ENCODE measurements at regions not wholly inside any gene's neighbourhood (a gene's known extent, or its start where the extent isn't known, plus 50 kb on each side); places are given as distances from the start of the nearest gene placed in this dataset.

DNA sequence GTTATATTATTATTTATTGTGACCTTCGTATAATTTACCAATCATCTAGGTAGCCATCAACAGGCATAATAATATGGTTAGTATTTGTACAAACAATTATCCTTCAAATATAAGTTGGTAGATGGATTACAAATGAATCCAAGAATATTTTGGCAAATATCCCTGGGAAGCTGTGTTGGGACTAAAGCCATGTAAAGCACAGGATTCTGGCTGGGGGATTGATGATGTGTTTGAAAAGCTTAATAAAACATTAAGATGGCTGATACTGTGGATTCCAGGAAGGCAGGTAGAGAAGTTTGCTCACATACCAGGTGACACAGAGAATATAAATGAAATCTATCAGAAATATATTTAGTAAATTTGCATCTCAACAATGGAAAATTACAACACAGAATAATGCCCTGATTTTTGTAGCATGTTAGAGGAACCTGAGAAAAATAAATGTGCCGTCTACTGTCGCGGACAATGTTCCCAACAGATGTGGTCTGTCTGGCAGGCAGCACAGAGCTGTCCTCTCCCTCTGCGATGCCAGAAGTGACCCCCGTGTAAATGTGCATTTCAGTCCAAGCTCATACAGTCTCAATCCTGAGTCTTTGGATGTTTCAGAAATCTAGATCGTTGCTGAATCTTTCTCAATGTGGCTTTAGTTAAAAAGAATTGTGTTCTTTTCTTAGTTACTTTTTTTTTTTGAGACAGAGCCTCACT, 125.0 kb downstream of the TEX36 start:
- DNase-seq, result no peak
- WGBS, 3 donors, result 35 to 52% (median 51%) methylated on average over 7 of the region's 7 CpGs
- H3K9me3 ChIP-seq, result peaks cover 0 to under 1% of the 10 kb centered on the region in 2 donors
- no peak overlapping the region for H3K27ac ChIP-seq
- H3K36me3 ChIP-seq, result no peaks in the 10 kb centered on the region
- H3K4me1 ChIP-seq (ENCODE audit: insufficient read depth), result no peaks in the 10 kb centered on the region
- no peak overlapping the region for H3K4me3 ChIP-seq
- no peak for TF ChIP-seq EP300 (IDR thresholded peaks at IDR 0.05)
- intact Hi-C loops (cut with DNase I), result no loop called here
- H3K27me3 ChIP-seq, result no peaks in the 10 kb centered on the region

DNA sequence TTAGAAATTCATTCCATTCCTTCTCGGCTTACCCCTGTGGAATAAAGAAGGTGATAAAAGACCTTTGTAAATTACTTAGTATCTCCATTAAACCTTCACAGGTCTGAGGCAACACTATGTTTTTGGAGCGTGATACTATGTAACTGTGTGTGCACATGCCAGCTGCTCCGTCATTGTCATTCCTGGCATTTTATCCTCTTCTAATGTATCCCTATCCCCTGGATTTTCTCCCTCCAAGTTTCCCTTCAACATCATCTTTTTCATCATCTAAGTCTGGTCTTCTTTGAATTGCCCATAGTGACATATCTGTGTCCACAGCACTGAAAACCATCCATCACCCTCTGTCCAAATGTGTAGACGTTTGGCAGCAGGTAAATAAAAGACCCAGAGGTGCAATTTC, 125.7 kb downstream of the TEX36 start:
- Histone ChIP-seq H3K9me3 (peaks cover 0 to 4% of the 10 kb centered on the region in 2 donors), H3K4me1 (ENCODE audit: insufficient read depth) (no peaks in the 10 kb centered on the region), H3K36me3 (no peaks in the 10 kb centered on the region), H3K4me3 (no peak overlapping the region), H3K27me3 (no peaks in the 10 kb centered on the region), H3K27ac (no peak overlapping the region)
- intact Hi-C loops (cut with DNase I), result no loop called here
- 24 to 36% (median 34%) methylated on average over 4 of the region's 4 CpGs for WGBS, 3 donors
- TF ChIP-seq EP300 (IDR thresholded peaks at IDR 0.05) (no peak), POLR2A (IDR thresholded peaks at IDR 0.05) (no peak)
- TF ChIP-seq, protein P1, sequence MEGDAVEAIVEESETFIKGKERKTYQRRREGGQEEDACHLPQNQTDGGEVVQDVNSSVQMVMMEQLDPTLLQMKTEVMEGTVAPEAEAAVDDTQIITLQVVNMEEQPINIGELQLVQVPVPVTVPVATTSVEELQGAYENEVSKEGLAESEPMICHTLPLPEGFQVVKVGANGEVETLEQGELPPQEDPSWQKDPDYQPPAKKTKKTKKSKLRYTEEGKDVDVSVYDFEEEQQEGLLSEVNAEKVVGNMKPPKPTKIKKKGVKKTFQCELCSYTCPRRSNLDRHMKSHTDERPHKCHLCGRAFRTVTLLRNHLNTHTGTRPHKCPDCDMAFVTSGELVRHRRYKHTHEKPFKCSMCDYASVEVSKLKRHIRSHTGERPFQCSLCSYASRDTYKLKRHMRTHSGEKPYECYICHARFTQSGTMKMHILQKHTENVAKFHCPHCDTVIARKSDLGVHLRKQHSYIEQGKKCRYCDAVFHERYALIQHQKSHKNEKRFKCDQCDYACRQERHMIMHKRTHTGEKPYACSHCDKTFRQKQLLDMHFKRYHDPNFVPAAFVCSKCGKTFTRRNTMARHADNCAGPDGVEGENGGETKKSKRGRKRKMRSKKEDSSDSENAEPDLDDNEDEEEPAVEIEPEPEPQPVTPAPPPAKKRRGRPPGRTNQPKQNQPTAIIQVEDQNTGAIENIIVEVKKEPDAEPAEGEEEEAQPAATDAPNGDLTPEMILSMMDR (IDR thresholded peaks at IDR 0.05), result no peak
- DNase-seq, result no peak

DNA sequence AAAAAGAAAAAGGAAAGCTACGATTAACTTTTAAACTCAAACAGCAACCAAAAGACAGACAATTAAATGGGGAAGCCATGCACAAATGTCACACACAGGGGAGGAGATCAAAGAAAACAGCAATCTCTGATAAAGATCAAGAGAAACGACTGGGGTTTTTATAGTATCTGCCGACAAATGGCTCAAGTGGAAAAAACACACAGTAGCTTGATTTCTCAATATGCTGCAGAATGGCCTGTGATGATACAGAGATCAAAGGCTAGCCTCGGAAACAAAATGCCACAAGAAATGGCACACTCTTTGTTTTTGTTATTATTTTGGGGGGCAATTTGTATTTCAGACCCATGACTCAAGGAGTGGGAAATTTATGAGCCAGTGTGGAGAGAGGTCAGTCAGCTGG, 126.1 kb downstream of the TEX36 start:
- intact Hi-C loops (cut with DNase I), result no loop called here
- no peak overlapping the region for H3K4me3 ChIP-seq
- no peaks in the 10 kb centered on the region for H3K27me3 ChIP-seq
- no peaks in the 10 kb centered on the region for H3K4me1 ChIP-seq (ENCODE audit: insufficient read depth)
- peaks cover 0 to 7% of the 10 kb centered on the region in 2 donors for H3K9me3 ChIP-seq
- no peaks in the 10 kb centered on the region for H3K36me3 ChIP-seq
- no peak for DNase-seq
- WGBS, 3 donors, result 23 to 36% (median 27%) methylated on average over 4 of the region's 4 CpGs
- no peak overlapping the region for H3K27ac ChIP-seq
- TF ChIP-seq EP300 (IDR thresholded peaks at IDR 0.05), result no peak
- TF ChIP-seq, protein P1 (IDR thresholded peaks at IDR 0.05), result no peak
- no peak for TF ChIP-seq POLR2A (IDR thresholded peaks at IDR 0.05)

DNA sequence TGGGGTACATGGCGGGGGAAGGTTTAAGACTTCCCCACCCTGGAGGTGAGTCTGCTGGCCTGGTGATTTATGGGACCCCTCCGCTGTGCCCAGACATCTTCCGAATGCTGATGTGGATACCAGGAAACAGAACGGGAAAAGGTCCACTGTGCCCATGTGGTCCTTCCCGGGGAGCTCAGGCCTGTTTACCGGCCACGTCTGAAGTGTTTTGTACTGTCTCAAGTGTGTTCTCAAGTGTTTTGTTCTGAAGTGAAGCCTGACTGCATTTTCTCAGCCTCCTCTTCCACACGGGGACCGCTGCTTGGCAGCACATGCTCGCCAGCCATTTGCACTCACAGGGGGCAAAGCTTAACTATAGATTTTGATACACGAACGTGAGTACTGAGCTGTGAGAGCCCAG, 127.2 kb downstream of the TEX36 start:
- intact Hi-C loops (cut with DNase I), result no loop called here
- no peaks in the 10 kb centered on the region for H3K4me1 ChIP-seq (ENCODE audit: insufficient read depth)
- no peaks in the 10 kb centered on the region for H3K27me3 ChIP-seq
- DNase-seq, result no peak
- no peak for TF ChIP-seq EP300 (IDR thresholded peaks at IDR 0.05)
- TF ChIP-seq, protein P1 (IDR thresholded peaks at IDR 0.05), result no peak
- no peak for TF ChIP-seq POLR2A (IDR thresholded peaks at IDR 0.05)
- H3K36me3 ChIP-seq, result no peaks in the 10 kb centered on the region
- no peak overlapping the region for H3K27ac ChIP-seq
- H3K9me3 ChIP-seq, result peaks cover 0 to 7% of the 10 kb centered on the region in 2 donors
- no peak overlapping the region for H3K4me3 ChIP-seq
- WGBS, 3 donors, result 67 to 74% (median 68%) methylated on average over 12 of the region's 12 CpGs

DNA sequence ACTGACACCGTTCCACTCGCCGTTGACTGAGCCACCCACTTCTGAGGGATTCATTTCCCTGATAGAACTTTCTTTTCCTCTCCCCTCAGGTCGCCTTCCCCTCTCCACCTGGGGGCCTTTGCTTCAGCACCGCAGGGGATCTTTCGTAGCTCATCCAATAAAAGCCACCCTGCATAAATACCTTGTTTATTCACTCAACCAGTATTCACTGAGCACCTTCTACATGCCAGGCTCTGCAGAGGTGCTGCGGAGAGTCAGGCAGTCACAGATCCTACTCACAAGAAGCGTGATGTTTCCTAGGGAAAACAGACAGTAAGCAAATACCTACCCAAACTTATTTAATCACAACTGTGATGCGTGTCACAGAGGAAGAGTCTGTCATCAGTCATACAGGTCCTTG, 127.7 kb downstream of the TEX36 start:
- Histone ChIP-seq H3K27ac (no peak overlapping the region), H3K9me3 (peaks cover 0 to 7% of the 10 kb centered on the region in 2 donors), H3K4me1 (ENCODE audit: insufficient read depth) (no peaks in the 10 kb centered on the region), H3K27me3 (no peaks in the 10 kb centered on the region), H3K4me3 (no peak overlapping the region), H3K36me3 (no peaks in the 10 kb centered on the region)
- intact Hi-C loops (cut with DNase I), result no loop called here
- TF ChIP-seq EP300 (IDR thresholded peaks at IDR 0.05) (no peak), POLR2A (IDR thresholded peaks at IDR 0.05) (no peak)
- TF ChIP-seq, protein P1 (IDR thresholded peaks at IDR 0.05), result no peak
- DNase-seq, result no peak
- WGBS, 3 donors, result 77 to 80% (median 79%) methylated on average over 9 of the region's 9 CpGs

Measured in ovary (tissue), 7 donors.